Endothelial cell of umbilical vein (primary cell): ENCODE measurements at regions not wholly inside any gene's neighbourhood (a gene's known extent, or its start where the extent isn't known, plus 50 kb on each side); places are given as distances from the start of the nearest gene placed in this dataset.

Experiments
- BruUV-seq: library from RNA; stranded (reverse); fragments of 400-500 nt; replicated peaks from 2 replicates; lab custom pipeline; 2021; lab: Mats Ljungman, UMichigan
- CTCF ChIA-PET: fragments of 300-600, 350-600 bp; sonication (Branson Sonifier 250); formaldehyde crosslinking; loops from one replicate; lab custom pipeline; 2021; ENCODE audit warnings: antibody characterized with exemption, inconsistent platforms; lab: Charles Lee
- POLR2A ChIA-PET: fragments of 300-600, 350-600 bp; sonication (Branson Sonifier 250); formaldehyde crosslinking; loops from one replicate; lab custom pipeline; 2021; ENCODE audit warnings: antibody characterized with exemption, inconsistent platforms; lab: Charles Lee
- DNase-seq: peaks from one replicate; pipeline ENCODE4 v3.0.0-alpha.2; 2011; ENCODE audit warnings: low read depth, low spot score
- FAIRE-seq: peaks from 2 replicates; lab custom pipeline; 2011; peaks lifted over from hg19 to GRCh38; lab: Jason Lieb, UNC
- H2AFZ ChIP-seq: 2 replicates; pipeline ENCODE4 v1.6.0; 2012; ENCODE audit warnings: low read depth, low read length, control low read depth, inconsistent platforms
- H3K27ac ChIP-seq: 2 replicates; pipeline ENCODE4 v1.5.1; 2011; ENCODE audit warnings: low read depth, mild to moderate bottlenecking, control low read depth, low read length, moderate library complexity; ENCODE audit not compliant: insufficient read depth
- H3K27me3 ChIP-seq, 2 experiments: 2 replicates each; pipeline versions ENCODE4 v1.6.0 to v1.6.1; 2011; ENCODE audit warnings: low read length in 2 of 2, mixed read lengths in 1 of 2; ENCODE audit not compliant: control insufficient read depth in 2 of 2, insufficient read depth in 2 of 2
- H3K36me3 ChIP-seq, 2 experiments: 2 replicates in 1 of 2; 3 replicates in 1 of 2; pipeline ENCODE4 v1.5.1; 2011; ENCODE audit warnings: low read length in 2 of 2, mild to moderate bottlenecking in 1 of 2, moderate library complexity in 1 of 2; ENCODE audit not compliant: control insufficient read depth in 2 of 2, insufficient read depth in 2 of 2; ENCODE audit errors: extremely low read depth in 1 of 2
- H3K4me1 ChIP-seq: 3 replicates; pipeline ENCODE4 v1.5.1; 2011; ENCODE audit warnings: mild to moderate bottlenecking, low read length; ENCODE audit not compliant: control insufficient read depth, insufficient read depth; ENCODE audit errors: extremely low read depth
- H3K4me2 ChIP-seq: 2 replicates; pipeline ENCODE4 v1.6.1; 2011; ENCODE audit warnings: low read length, control low read depth, mixed read lengths; ENCODE audit not compliant: insufficient read depth
- H3K4me3 ChIP-seq, 3 experiments: fragments of 200-600 bp in 1 of 3; sonication (generic), shearing (Covaris generic) in 1 of 3; replicated peaks in 1 of 3; 2 replicates each; pipeline ENCODE4 v1.5.1; 2011 to 2016; ENCODE audit warnings: control low read depth in 3 of 3, low read length in 3 of 3, mild to moderate bottlenecking in 2 of 3, inconsistent platforms in 1 of 3, low read depth in 1 of 3, moderate library complexity in 1 of 3; ENCODE audit not compliant: insufficient read depth in 1 of 3
- H3K79me2 ChIP-seq: 2 replicates; pipeline ENCODE4 v1.6.0; 2012; ENCODE audit warnings: low read length, inconsistent platforms; ENCODE audit not compliant: control insufficient read depth, insufficient read depth
- H3K9ac ChIP-seq: replicated peaks from 2 replicates; pipeline ENCODE3; 2011; ENCODE audit warnings: low read length, control low read depth; ENCODE audit not compliant: insufficient read depth; ENCODE audit errors: extremely low read depth
- H3K9me1 ChIP-seq: replicated peaks from 3 replicates; pipeline ENCODE4 v1.6.0; 2011; ENCODE audit warnings: mild to moderate bottlenecking, low read length; ENCODE audit not compliant: control insufficient read depth, insufficient read depth; ENCODE audit errors: extremely low read depth
- H3K9me3 ChIP-seq: replicated peaks from 2 replicates; pipeline ENCODE4 v1.5.1; 2012; ENCODE audit warnings: low read length, inconsistent platforms; ENCODE audit not compliant: control insufficient read depth, insufficient read depth
- H4K20me1 ChIP-seq: replicated peaks from 2 replicates; pipeline ENCODE3; 2011; ENCODE audit warnings: mild to moderate bottlenecking, low read length; ENCODE audit not compliant: control insufficient read depth, insufficient read depth; ENCODE audit errors: extremely low read depth
- EZH2 ChIP-seq: IDR thresholded peaks from 2 replicates; pipeline ENCODE4 v1.6.1; 2012; ENCODE audit warnings: borderline replicate concordance, low read depth, mild to moderate bottlenecking, moderate library complexity, low read length, inconsistent platforms; ENCODE audit not compliant: severe bottlenecking
- GATA2 ChIP-seq: IDR thresholded peaks from 2 replicates; pipeline ENCODE4 v1.7.0; 2011; ENCODE audit warnings: low read depth, mild to moderate bottlenecking, moderate library complexity, mixed read lengths, low read length; ENCODE audit not compliant: insufficient read length, insufficient read depth
- JUN ChIP-seq: IDR thresholded peaks from 2 replicates; pipeline ENCODE4 v1.6.1; 2011; ENCODE audit warnings: borderline replicate concordance, low read depth; ENCODE audit not compliant: insufficient read length, insufficient read depth
- MYC ChIP-seq: IDR thresholded peaks from one replicate; pipeline ENCODE4 v1.6.1; 2011; ENCODE audit warnings: mild to moderate bottlenecking, low read depth, low read length
- POLR2A ChIP-seq: IDR thresholded peaks from 2 replicates; pipeline ENCODE4 v1.6.1; 2012; ENCODE audit warnings: low read depth, mild to moderate bottlenecking, control low read depth, low read length
- dilution Hi-C: fragments of 300-500 bp; cut with MboI; formaldehyde crosslinking; loops from one replicate; pipeline ENCODE4 v1.15.0; 2019; ENCODE audit warnings: low sequenced_read_pairs; ENCODE audit not compliant: extremely low pct_ligation_motif_present
- intact Hi-C: fragments of 100-400 bp; cut with micrococcal nuclease; formaldehyde crosslinking; loops from one replicate; pipeline ENCODE4 v1.10.0; 2022
- TF ChIP-seq, protein P1 (sequence below): IDR thresholded peaks from 2 replicates; pipeline ENCODE4 v1.6.1; 2011; ENCODE audit not compliant: insufficient read depth, insufficient read length
- TF ChIP-seq, protein P2 (sequence below), 2 donors: IDR thresholded peaks; 1 replicate in 1 of 2; 2 replicates in 1 of 2; pipeline ENCODE4 v1.5.1; 2011; ENCODE audit warnings: low read length in 2 of 2, mild to moderate bottlenecking in 2 of 2, moderate library complexity in 2 of 2, control low read depth in 1 of 2, inconsistent platforms in 1 of 2, low read depth in 1 of 2; ENCODE audit not compliant: insufficient read depth in 1 of 2; ENCODE audit errors: extremely low read depth in 1 of 2

DNA sequence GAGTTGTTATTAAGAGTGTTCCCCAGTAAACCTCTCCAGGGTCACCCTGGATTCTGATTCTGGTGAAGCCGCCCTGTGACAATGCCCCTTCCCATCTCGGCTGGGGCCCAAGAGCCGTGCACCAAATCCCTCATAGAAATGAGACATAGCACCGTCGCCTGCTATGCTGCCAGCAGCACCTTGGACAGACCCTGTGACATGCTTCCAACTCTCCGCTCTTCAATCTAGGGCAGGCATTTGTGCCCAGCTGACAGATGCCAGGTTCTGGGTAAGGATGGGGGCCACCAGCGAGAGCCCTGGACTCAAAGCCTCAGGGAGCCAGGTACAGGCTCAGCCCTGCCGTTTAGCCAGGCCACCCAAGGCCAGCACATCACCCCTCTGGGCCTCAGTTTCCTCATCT is 55.8 kb upstream of the TCF20 start:
- Histone ChIP-seq H3K9me1 (no peaks in the 10 kb centered on the region), H4K20me1 (no peaks in the 10 kb centered on the region), H2AFZ (no peak overlapping the region), H3K9ac (no peak overlapping the region), H3K27ac (no peak overlapping the region), H3K4me2 (no peak overlapping the region), H3K27me3 (no peaks in the 10 kb centered on the region), H3K9me3 (no peaks in the 10 kb centered on the region), H3K4me1 (no peaks in the 10 kb centered on the region), H3K79me2 (no peaks in the 10 kb centered on the region), H3K36me3 (no peaks in the 10 kb centered on the region), H3K4me3 (no peak overlapping the region)
- no TSS peak for BruUV-seq
- FAIRE-seq (no peak), DNase-seq (no peak)
- TF ChIP-seq JUN (no peak), GATA2 (no peak), POLR2A (no peak), EZH2 (no peak), MYC (no peak)
- TF ChIP-seq, protein P1, sequence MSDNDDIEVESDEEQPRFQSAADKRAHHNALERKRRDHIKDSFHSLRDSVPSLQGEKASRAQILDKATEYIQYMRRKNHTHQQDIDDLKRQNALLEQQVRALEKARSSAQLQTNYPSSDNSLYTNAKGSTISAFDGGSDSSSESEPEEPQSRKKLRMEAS: no peak
- TF ChIP-seq, protein P2, sequence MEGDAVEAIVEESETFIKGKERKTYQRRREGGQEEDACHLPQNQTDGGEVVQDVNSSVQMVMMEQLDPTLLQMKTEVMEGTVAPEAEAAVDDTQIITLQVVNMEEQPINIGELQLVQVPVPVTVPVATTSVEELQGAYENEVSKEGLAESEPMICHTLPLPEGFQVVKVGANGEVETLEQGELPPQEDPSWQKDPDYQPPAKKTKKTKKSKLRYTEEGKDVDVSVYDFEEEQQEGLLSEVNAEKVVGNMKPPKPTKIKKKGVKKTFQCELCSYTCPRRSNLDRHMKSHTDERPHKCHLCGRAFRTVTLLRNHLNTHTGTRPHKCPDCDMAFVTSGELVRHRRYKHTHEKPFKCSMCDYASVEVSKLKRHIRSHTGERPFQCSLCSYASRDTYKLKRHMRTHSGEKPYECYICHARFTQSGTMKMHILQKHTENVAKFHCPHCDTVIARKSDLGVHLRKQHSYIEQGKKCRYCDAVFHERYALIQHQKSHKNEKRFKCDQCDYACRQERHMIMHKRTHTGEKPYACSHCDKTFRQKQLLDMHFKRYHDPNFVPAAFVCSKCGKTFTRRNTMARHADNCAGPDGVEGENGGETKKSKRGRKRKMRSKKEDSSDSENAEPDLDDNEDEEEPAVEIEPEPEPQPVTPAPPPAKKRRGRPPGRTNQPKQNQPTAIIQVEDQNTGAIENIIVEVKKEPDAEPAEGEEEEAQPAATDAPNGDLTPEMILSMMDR (IDR thresholded peaks at IDR 0.05; ENCODE audit: extremely low read depth in 1 of 2, insufficient read depth in 1 of 2, low read depth in 1 of 2, low read length in 2 of 2): no peak
- ChIA-PET POLR2A (no interaction called here), CTCF (no interaction called here)
- dilution Hi-C loops (no loop called here), intact Hi-C loops (no loop called here)
